ENCODE measurements at regions not wholly inside any gene's neighbourhood (a gene's known extent, or its start where the extent isn't known, plus 50 kb on each side); places are given as distances from the start of the nearest gene placed in this dataset.

DNA sequence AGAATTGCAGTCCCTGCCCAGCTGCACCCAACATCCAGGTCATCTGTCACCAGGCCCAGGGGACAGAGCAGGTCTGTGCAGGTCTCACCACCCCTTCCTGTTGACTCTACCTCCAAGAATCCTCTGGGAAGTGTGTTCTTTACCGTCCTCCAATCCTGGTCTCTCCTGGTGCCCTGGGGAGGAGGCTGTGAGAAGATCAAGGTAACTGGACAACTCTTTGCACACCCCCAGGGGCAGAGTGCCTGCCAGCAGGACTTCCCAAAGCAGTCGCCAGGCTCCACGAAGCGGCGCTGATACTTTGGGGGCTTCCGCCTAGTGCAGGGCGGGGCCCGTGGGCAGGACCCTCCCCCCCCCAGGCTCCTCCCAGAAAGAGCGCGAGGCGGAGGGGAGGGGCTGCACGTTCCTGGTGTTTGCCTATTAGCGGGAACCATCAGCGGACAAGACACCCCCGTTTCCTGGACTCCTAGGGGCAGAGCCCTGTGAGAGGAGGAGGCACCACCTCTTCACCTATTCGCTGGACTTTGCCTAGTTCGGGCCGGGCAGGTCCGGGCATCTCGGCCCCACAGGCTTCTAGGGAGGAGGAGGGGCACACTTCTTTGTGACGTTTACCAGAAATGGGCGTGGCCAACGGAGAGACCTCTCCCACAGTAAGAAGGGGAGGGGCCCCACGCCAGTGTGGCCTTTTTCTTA, 918.0 kb downstream of the AACS start:
- no peak overlapping the region for H3K23ac ChIP-seq (ENCODE audit: insufficient read length)
- peak overlapping the region; percentile 69 for H3K27ac ChIP-seq (ENCODE audit: low read depth, low read length)
- no peak overlapping the region; the same call in 1 of the 2 replicates for H3K18ac ChIP-seq (ENCODE audit: extremely low read depth, low read length)
- no peak overlapping the region; the same call in 1 of the 2 replicates for H2AK5ac ChIP-seq (ENCODE audit: low read depth, low read length)
- WGBS, 2 experiments (ENCODE audit: extremely low coverage in 1 of 2, insufficient coverage in 1 of 2, insufficient read length in 1 of 2, insufficient replicate concordance in 2 of 2, low coverage in 1 of 2, low lambda C conversion rate in 2 of 2, missing lambda C conversion rate in 1 of 2), result 1% methylated on average over 15 of the region's 24 CpGs; no CpG with 5 or more reads in 1 of the 2 experiments
- peaks cover 7% of the 10 kb centered on the region; the same call in 1 of the 2 replicates for H3K23me2 ChIP-seq (ENCODE audit: low read depth, low read length)
- peaks cover 0 to 3% (median 1%) of the 10 kb centered on the region in 4 experiments; a peak in 4 of 7 replicates for H3K27me3 ChIP-seq (replicated peaks in 1 of 4; ENCODE audit: control insufficient read depth in 3 of 4, extremely low read depth in 1 of 4, insufficient read depth in 3 of 4, low read length in 3 of 4)
- H4K20me1 ChIP-seq (replicated peaks in 1 of 2; ENCODE audit: control insufficient read depth in 1 of 2, insufficient read depth in 2 of 2, low read length in 2 of 2), result no peaks in the 10 kb centered on the region
- no peak overlapping the region for H3K4ac ChIP-seq (replicated peaks; ENCODE audit: insufficient read length, low read depth, low read length)
- peaks cover 0 to 4% (median 4%) of the 10 kb centered on the region in 4 experiments; a peak in 6 of 7 replicates for H3K4me1 ChIP-seq (replicated peaks in 1 of 4; ENCODE audit: control insufficient read depth in 3 of 4, insufficient read depth in 4 of 4, low read length in 3 of 4)
- no peaks in the 10 kb centered on the region for H3K9me3 ChIP-seq (ENCODE audit: insufficient read depth in 2 of 2, low read depth in 1 of 2, low read length in 1 of 2)
- H2BK120ac ChIP-seq (replicated peaks; ENCODE audit: low read depth, low read length), result no peak overlapping the region
- H3K4me2 ChIP-seq (ENCODE audit: insufficient read depth in 1 of 2, low read depth in 2 of 2, low read length in 2 of 2), result peak overlapping the region; percentile 80 to 89
- H3K79me2 ChIP-seq (ENCODE audit: control insufficient read depth in 1 of 2, insufficient read depth in 2 of 2, low read length in 2 of 2), result no peaks in the 10 kb centered on the region
- peak overlapping the region; percentile 32 to 61 (median 35) for H3K9ac ChIP-seq (replicated peaks in 1 of 4; ENCODE audit: extremely low read depth in 1 of 4, low read depth in 3 of 4, low read length in 3 of 4)
- CTCF ChIA-PET (ENCODE audit: partially characterized antibody), result no interaction called here
- H2BK15ac ChIP-seq (ENCODE audit: low read length), result 0 out of 2 replicates have a peak overlapping the region, but pooled peaks have one; percentile 2
- no peak overlapping the region for H3K14ac ChIP-seq (ENCODE audit: insufficient read length)
- H4K8ac ChIP-seq (ENCODE audit: extremely low read depth, insufficient read depth, low read length), result no peak overlapping the region; the same call in 1 of the 2 replicates
- H3K79me1 ChIP-seq (ENCODE audit: low read depth, low read length), result no peaks in the 10 kb centered on the region
- POLR2A ChIA-PET (ENCODE audit: partially characterized antibody), result no interaction called here
- peak overlapping the region; percentile 90 for H2BK12ac ChIP-seq (ENCODE audit: low read depth, low read length)
- no peak for FAIRE-seq
- no peaks in the 10 kb centered on the region for H3K36me3 ChIP-seq (ENCODE audit: control insufficient read depth in 2 of 4, insufficient read depth in 4 of 4, low read length in 3 of 4)
- peak overlapping the region; percentile 70 for H4K91ac ChIP-seq (replicated peaks; ENCODE audit: insufficient read length, low read length)
- H3K56ac ChIP-seq (replicated peaks; ENCODE audit: insufficient read length, low read depth, low read length), result peak overlapping the region; percentile 62
- no peak overlapping the region for H2BK20ac ChIP-seq (ENCODE audit: low read length)
- H4K5ac ChIP-seq (ENCODE audit: insufficient read length, low read depth, low read length), result peak overlapping the region; percentile 31
- H3K4me3 ChIP-seq (ENCODE audit: extremely low read depth in 1 of 4, insufficient read depth in 2 of 4, low read depth in 3 of 4, low read length in 4 of 4), result peak overlapping the region; percentile 60 to 78 (median 70)
- H2AFZ ChIP-seq (ENCODE audit: low read length), result peak overlapping the region; percentile 86
- peak overlapping the region; percentile 79 for H2BK5ac ChIP-seq (ENCODE audit: low read depth, low read length)
- peak; percentile 85 to 94 for DNase-seq (ENCODE audit: low read depth in 1 of 2, low spot score in 2 of 2)
- TF ChIP-seq, protein P1, sequence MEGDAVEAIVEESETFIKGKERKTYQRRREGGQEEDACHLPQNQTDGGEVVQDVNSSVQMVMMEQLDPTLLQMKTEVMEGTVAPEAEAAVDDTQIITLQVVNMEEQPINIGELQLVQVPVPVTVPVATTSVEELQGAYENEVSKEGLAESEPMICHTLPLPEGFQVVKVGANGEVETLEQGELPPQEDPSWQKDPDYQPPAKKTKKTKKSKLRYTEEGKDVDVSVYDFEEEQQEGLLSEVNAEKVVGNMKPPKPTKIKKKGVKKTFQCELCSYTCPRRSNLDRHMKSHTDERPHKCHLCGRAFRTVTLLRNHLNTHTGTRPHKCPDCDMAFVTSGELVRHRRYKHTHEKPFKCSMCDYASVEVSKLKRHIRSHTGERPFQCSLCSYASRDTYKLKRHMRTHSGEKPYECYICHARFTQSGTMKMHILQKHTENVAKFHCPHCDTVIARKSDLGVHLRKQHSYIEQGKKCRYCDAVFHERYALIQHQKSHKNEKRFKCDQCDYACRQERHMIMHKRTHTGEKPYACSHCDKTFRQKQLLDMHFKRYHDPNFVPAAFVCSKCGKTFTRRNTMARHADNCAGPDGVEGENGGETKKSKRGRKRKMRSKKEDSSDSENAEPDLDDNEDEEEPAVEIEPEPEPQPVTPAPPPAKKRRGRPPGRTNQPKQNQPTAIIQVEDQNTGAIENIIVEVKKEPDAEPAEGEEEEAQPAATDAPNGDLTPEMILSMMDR (IDR thresholded peaks at IDR 0.05; ENCODE audit: control extremely low read depth in 1 of 3, insufficient read depth in 1 of 3, low read depth in 1 of 3, low read length in 3 of 3), result peak in 1 of 3 experiments; percentile 18; a peak in 1 of 4 replicates
- TF ChIP-seq TAF1 (IDR thresholded peaks at IDR 0.05; ENCODE audit: low read depth, low read length) (peak; percentile 63), ASH2L (IDR thresholded peaks at IDR 0.05; ENCODE audit: low read length) (no peak), CHD1 (IDR thresholded peaks at IDR 0.05; ENCODE audit: low read depth, low read length) (no peak), SIN3A (conservative IDR thresholded peaks at IDR 0.05 in 1 of 2, IDR thresholded peaks at IDR 0.05 in 1 of 2; ENCODE audit: low read depth in 1 of 2, low read length in 2 of 2) (0 out of 4 replicates have a peak, but pooled peaks of 1 of the 2 experiments have one; percentile 3), NANOG (IDR thresholded peaks at IDR 0.05; ENCODE audit: insufficient read depth, low read depth, low read length, poor library complexity, severe bottlenecking) (peak; percentile 6), YY1 (IDR thresholded peaks at IDR 0.05; ENCODE audit: low read depth, low read length) (no peak), POLR2AphosphoS5 (IDR thresholded peaks at IDR 0.05; ENCODE audit: low read depth, low read length) (peak; percentile 31; the same call in 1 of the 2 replicates), POLR2A (IDR thresholded peaks at IDR 0.05; ENCODE audit: control extremely low read depth in 1 of 2, low read depth in 2 of 2, low read length in 2 of 2) (no peak), CBX8 (IDR thresholded peaks at IDR 0.05; ENCODE audit: borderline replicate concordance, low read depth, low read length) (no peak), CREB1 (IDR thresholded peaks at IDR 0.05) (peak; percentile 70)
